Cardiac muscle cell (in vitro differentiated cells and primary cell): ENCODE measurements at regions not wholly inside any gene's neighbourhood (a gene's known extent, or its start where the extent isn't known, plus 50 kb on each side); places are given as distances from the start of the nearest gene placed in this dataset.

Experiments used
- DNase-seq, 2 donors: peaks; one replicate each; pipeline versions ENCODE4 v3.0.0 to v3.0.0-alpha.2; 2010 to 2017; ENCODE audit warnings: low read depth in 1 of 2, low spot score in 1 of 2
- H3K27ac ChIP-seq: fragments of 200-600 bp; sonication (generic); 2 replicates; pipeline ENCODE4 v1.5.1; 2016
- H3K27me3 ChIP-seq: fragments of 200-600 bp; sonication (generic); 2 replicates; pipeline ENCODE4 v1.6.0; 2016; ENCODE audit warnings: control low read depth
- H3K36me3 ChIP-seq: fragments of 200-600 bp; sonication (generic); 2 replicates; pipeline ENCODE4 v1.5.1; 2016; ENCODE audit warnings: control low read depth
- H3K4me1 ChIP-seq: fragments of 200-600 bp; sonication (generic); 2 replicates; pipeline ENCODE4 v1.8.1; 2017; ENCODE audit warnings: low read depth, mild to moderate bottlenecking, mixed run types
- H3K4me3 ChIP-seq: fragments of 200-600 bp; sonication (generic); 2 replicates; pipeline ENCODE4 v1.5.1; 2016; ENCODE audit warnings: mild to moderate bottlenecking
- H3K9me3 ChIP-seq: fragments of 200-600 bp; sonication (generic); 2 replicates; pipeline ENCODE4 v1.5.1; 2017; ENCODE audit warnings: low read depth, mild to moderate bottlenecking, control low read depth
- TF ChIP-seq, protein P1 (sequence below): IDR thresholded peaks from 2 replicates; pipeline ENCODE4 v1.5.1; 2012; ENCODE audit warnings: low read depth, mild to moderate bottlenecking, low read length

GRCh38 chr3:106263546-106263945 is 394.7 kb upstream of the CBLB start:
- peaks cover 6% of the 10 kb centered on the region for H3K4me1 ChIP-seq
- H3K9me3 ChIP-seq: no peaks in the 10 kb centered on the region
- no peak overlapping the region for H3K27ac ChIP-seq
- peak in 1 of 2 donors; percentile 33 for DNase-seq
- no peaks in the 10 kb centered on the region for H3K27me3 ChIP-seq
- no peak overlapping the region for H3K4me3 ChIP-seq
- H3K36me3 ChIP-seq: no peaks in the 10 kb centered on the region
- TF ChIP-seq, protein P1, sequence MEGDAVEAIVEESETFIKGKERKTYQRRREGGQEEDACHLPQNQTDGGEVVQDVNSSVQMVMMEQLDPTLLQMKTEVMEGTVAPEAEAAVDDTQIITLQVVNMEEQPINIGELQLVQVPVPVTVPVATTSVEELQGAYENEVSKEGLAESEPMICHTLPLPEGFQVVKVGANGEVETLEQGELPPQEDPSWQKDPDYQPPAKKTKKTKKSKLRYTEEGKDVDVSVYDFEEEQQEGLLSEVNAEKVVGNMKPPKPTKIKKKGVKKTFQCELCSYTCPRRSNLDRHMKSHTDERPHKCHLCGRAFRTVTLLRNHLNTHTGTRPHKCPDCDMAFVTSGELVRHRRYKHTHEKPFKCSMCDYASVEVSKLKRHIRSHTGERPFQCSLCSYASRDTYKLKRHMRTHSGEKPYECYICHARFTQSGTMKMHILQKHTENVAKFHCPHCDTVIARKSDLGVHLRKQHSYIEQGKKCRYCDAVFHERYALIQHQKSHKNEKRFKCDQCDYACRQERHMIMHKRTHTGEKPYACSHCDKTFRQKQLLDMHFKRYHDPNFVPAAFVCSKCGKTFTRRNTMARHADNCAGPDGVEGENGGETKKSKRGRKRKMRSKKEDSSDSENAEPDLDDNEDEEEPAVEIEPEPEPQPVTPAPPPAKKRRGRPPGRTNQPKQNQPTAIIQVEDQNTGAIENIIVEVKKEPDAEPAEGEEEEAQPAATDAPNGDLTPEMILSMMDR: no peak

DNA sequence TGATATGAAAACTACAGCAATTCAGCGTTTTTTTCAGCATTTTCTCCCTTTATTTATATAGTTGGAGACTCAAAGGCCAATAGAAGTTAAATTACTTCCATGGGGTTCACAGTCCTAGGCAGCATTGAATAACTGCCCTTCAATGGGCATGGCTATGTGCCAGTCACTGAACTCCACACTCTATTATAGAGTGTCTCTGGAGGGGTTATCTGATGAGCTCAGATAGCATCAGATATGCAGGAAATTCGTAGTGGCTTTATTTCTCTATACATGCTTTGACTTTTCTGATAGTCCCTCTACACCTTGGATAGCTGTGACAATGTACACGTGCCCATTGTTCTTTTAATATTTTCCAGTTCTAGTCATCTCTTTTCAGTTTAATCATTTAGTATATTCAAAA is 396.9 kb upstream of the CBLB start:
- no peaks in the 10 kb centered on the region for H3K9me3 ChIP-seq
- TF ChIP-seq, protein P1: no peak
- no peak for DNase-seq
- peaks cover 6% of the 10 kb centered on the region for H3K4me1 ChIP-seq
- no peak overlapping the region for H3K4me3 ChIP-seq
- H3K27ac ChIP-seq: no peak overlapping the region
- H3K36me3 ChIP-seq: no peaks in the 10 kb centered on the region
- H3K27me3 ChIP-seq: no peaks in the 10 kb centered on the region

DNA sequence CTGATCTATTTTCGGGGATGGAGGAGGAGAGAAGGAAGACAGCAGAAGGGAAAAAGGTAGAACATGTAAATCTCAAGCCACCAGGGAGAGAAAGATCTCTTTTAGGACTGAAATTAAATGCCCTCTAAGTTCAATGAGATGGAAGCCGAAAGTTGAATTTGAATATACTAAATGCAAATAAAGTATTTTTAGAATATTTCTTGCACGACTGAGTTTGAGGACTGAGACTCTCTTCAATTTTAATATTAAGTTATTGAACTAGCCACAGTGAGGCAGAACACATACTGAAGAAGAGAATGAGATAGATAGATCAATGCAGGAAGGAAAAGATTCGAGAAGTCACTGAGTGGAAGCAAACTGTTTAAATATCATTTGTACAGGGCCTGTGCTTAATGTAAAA is 399.9 kb upstream of the CBLB start:
- Histone ChIP-seq H3K36me3 (no peaks in the 10 kb centered on the region), H3K4me3 (no peak overlapping the region), H3K27me3 (no peaks in the 10 kb centered on the region), H3K27ac (no peak overlapping the region), H3K4me1 (peaks cover 3% of the 10 kb centered on the region), H3K9me3 (no peaks in the 10 kb centered on the region)
- DNase-seq: no peak
- TF ChIP-seq, protein P1: no peak

DNA sequence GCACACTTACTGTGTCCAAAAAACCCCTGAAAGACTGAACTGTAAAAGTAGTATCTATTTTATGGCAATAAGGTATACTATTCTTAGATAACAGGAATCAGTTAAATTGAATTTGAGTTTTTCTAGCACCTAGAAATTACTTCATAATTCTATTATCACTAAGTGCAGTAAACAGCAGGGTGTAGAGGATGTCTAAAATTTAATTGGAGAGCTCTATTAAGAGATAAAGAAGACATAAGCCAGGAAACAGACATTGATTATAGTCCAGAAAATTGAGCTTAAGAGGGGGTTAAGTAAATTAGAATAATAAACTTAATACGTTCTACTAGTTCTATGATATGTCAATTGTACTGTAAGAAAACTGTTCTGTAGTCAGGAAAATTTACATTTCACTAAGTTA is 403.5 kb upstream of the CBLB start:
- no peak for DNase-seq
- Histone ChIP-seq H3K27ac (no peak overlapping the region), H3K9me3 (no peaks in the 10 kb centered on the region), H3K36me3 (no peaks in the 10 kb centered on the region), H3K4me1 (no peaks in the 10 kb centered on the region), H3K27me3 (no peaks in the 10 kb centered on the region), H3K4me3 (no peak overlapping the region)
- TF ChIP-seq, protein P1: no peak

DNA sequence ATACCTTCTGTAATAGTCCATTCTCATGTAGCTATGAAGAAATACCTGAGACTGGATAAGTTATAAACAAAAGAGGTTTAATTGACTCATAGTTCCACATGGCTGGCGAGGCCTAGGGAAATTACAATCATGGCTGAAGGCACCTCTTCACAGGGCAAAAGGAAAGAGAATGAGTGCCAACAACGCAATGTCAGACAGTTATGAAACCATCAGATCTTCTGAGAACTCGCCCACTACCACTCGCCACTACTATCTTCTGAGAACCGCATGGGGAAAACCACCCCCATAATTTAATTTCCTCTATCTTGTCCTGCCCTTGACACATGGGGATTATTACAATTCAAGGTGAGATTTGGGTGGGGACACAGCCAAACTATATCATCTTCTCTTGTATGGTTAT is 406.8 kb upstream of the CBLB start:
- no peaks in the 10 kb centered on the region for H3K36me3 ChIP-seq
- TF ChIP-seq, protein P1: no peak
- H3K27ac ChIP-seq: no peak overlapping the region
- DNase-seq: no peak
- no peaks in the 10 kb centered on the region for H3K9me3 ChIP-seq
- H3K4me1 ChIP-seq: no peaks in the 10 kb centered on the region
- H3K4me3 ChIP-seq: no peak overlapping the region
- H3K27me3 ChIP-seq: no peaks in the 10 kb centered on the region

- Histone ChIP-seq H3K27ac (no peak overlapping the region), H3K4me1 (peaks cover 5% of the 10 kb centered on the region), H3K9me3 (no peaks in the 10 kb centered on the region), H3K36me3 (no peaks in the 10 kb centered on the region), H3K27me3 (no peaks in the 10 kb centered on the region), H3K4me3 (no peak overlapping the region)
- TF ChIP-seq, protein P1: no peak
- no peak for DNase-seq
Measured at GRCh38 chr3:106276151-106276550, 407.3 kb upstream of the CBLB start.
